ENCODE measurements at regions not wholly inside any gene's neighbourhood (a gene's known extent, or its start where the extent isn't known, plus 50 kb on each side); places are given as distances from the start of the nearest gene placed in this dataset.

- no peak for TF ChIP-seq CTCF (conservative IDR thresholded peaks at IDR 0.05; ENCODE audit: low read depth, low read length)
- TF ChIP-seq EZH2 (IDR thresholded peaks at IDR 0.05; ENCODE audit: borderline replicate concordance, low read depth, low read length, poor library complexity, severe bottlenecking) = no peak
These were observed 311.9 kb downstream of the PLOD2 start for GRCh38 chr3:145849115-145849514.

All from A673 (cell line).